ENCODE measurements at regions not wholly inside any gene's neighbourhood (a gene's known extent, or its start where the extent isn't known, plus 50 kb on each side); places are given as distances from the start of the nearest gene placed in this dataset.
A peak's percentile ranks its signal among the peaks of the same experiment; 100 is the strongest.

DNA sequence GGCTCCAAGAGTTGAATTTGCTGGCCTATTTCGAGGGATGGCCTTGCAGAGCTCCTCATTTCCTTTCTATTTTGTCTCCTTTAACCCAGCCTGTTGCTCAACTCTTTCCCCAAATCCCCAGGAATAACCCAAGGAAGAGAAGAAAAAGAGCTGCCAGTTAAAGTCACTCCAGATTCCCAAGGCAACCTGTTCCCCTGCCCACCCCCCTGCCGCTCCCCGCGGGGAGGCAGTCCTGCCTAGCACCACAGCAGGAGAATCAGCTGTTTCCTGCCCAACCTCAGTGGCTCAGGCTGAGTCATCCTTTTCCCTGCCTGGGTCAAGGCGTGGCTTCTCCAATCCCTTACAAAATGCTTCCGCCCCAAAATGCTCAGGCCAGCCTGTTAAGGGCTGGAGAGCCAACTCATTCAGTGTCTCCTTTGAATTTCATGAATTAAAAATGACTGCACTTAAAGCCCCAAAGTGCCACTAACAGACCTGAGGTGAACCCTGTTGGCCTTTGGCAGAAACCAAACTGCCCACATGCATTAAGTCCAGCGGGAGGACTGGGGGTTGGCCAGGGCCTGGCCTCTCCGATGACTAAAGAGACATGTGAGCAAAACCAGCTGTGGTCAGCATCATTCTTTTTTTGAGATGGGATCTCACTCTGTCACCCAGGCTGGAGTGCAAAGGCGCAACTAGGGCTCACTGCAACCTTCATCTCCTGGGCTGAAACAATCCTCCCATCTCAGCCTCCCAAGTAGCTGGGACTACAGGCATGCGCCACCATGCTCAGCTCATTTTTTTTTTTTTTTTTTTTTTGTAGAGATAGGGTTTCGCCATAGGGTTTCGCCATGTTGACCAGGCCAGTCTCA, 83.2 kb upstream of the KIF5B start (continued):
- TF ChIP-seq, protein P1, sequence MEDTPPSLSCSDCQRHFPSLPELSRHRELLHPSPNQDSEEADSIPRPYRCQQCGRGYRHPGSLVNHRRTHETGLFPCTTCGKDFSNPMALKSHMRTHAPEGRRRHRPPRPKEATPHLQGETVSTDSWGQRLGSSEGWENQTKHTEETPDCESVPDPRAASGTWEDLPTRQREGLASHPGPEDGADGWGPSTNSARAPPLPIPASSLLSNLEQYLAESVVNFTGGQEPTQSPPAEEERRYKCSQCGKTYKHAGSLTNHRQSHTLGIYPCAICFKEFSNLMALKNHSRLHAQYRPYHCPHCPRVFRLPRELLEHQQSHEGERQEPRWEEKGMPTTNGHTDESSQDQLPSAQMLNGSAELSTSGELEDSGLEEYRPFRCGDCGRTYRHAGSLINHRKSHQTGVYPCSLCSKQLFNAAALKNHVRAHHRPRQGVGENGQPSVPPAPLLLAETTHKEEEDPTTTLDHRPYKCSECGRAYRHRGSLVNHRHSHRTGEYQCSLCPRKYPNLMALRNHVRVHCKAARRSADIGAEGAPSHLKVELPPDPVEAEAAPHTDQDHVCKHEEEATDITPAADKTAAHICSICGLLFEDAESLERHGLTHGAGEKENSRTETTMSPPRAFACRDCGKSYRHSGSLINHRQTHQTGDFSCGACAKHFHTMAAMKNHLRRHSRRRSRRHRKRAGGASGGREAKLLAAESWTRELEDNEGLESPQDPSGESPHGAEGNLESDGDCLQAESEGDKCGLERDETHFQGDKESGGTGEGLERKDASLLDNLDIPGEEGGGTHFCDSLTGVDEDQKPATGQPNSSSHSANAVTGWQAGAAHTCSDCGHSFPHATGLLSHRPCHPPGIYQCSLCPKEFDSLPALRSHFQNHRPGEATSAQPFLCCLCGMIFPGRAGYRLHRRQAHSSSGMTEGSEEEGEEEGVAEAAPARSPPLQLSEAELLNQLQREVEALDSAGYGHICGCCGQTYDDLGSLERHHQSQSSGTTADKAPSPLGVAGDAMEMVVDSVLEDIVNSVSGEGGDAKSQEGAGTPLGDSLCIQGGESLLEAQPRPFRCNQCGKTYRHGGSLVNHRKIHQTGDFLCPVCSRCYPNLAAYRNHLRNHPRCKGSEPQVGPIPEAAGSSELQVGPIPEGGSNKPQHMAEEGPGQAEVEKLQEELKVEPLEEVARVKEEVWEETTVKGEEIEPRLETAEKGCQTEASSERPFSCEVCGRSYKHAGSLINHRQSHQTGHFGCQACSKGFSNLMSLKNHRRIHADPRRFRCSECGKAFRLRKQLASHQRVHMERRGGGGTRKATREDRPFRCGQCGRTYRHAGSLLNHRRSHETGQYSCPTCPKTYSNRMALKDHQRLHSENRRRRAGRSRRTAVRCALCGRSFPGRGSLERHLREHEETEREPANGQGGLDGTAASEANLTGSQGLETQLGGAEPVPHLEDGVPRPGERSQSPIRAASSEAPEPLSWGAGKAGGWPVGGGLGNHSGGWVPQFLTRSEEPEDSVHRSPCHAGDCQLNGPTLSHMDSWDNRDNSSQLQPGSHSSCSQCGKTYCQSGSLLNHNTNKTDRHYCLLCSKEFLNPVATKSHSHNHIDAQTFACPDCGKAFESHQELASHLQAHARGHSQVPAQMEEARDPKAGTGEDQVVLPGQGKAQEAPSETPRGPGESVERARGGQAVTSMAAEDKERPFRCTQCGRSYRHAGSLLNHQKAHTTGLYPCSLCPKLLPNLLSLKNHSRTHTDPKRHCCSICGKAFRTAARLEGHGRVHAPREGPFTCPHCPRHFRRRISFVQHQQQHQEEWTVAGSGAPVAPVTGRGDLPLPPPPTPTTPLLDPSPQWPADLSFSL (CRISPR knock-in tag; IDR thresholded peaks at IDR 0.05): no peak
- no peak for TF ChIP-seq KMT2A (CRISPR knock-in tag; IDR thresholded peaks at IDR 0.05)
- peak; percentile 19; the same call in 1 of the 2 replicates for TF ChIP-seq STAG1 (CRISPR knock-in tag; IDR thresholded peaks at IDR 0.05)
- peak; percentile 18; the same call in 1 of the 2 replicates for TF ChIP-seq GATAD1 (CRISPR knock-in tag; IDR thresholded peaks at IDR 0.05)
- TF ChIP-seq, protein P2, sequence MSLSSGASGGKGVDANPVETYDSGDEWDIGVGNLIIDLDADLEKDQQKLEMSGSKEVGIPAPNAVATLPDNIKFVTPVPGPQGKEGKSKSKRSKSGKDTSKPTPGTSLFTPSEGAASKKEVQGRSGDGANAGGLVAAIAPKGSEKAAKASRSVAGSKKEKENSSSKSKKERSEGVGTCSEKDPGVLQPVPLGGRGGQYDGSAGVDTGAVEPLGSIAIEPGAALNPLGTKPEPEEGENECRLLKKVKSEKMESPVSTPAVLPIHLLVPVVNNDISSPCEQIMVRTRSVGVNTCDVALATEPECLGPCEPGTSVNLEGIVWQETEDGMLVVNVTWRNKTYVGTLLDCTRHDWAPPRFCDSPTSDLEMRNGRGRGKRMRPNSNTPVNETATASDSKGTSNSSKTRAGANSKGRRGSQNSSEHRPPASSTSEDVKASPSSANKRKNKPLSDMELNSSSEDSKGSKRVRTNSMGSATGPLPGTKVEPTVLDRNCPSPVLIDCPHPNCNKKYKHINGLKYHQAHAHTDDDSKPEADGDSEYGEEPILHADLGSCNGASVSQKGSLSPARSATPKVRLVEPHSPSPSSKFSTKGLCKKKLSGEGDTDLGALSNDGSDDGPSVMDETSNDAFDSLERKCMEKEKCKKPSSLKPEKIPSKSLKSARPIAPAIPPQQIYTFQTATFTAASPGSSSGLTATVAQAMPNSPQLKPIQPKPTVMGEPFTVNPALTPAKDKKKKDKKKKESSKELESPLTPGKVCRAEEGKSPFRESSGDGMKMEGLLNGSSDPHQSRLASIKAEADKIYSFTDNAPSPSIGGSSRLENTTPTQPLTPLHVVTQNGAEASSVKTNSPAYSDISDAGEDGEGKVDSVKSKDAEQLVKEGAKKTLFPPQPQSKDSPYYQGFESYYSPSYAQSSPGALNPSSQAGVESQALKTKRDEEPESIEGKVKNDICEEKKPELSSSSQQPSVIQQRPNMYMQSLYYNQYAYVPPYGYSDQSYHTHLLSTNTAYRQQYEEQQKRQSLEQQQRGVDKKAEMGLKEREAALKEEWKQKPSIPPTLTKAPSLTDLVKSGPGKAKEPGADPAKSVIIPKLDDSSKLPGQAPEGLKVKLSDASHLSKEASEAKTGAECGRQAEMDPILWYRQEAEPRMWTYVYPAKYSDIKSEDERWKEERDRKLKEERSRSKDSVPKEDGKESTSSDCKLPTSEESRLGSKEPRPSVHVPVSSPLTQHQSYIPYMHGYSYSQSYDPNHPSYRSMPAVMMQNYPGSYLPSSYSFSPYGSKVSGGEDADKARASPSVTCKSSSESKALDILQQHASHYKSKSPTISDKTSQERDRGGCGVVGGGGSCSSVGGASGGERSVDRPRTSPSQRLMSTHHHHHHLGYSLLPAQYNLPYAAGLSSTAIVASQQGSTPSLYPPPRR (CRISPR knock-in tag; IDR thresholded peaks at IDR 0.05; ENCODE audit: borderline replicate concordance): no peak
- TF ChIP-seq, protein P3, sequence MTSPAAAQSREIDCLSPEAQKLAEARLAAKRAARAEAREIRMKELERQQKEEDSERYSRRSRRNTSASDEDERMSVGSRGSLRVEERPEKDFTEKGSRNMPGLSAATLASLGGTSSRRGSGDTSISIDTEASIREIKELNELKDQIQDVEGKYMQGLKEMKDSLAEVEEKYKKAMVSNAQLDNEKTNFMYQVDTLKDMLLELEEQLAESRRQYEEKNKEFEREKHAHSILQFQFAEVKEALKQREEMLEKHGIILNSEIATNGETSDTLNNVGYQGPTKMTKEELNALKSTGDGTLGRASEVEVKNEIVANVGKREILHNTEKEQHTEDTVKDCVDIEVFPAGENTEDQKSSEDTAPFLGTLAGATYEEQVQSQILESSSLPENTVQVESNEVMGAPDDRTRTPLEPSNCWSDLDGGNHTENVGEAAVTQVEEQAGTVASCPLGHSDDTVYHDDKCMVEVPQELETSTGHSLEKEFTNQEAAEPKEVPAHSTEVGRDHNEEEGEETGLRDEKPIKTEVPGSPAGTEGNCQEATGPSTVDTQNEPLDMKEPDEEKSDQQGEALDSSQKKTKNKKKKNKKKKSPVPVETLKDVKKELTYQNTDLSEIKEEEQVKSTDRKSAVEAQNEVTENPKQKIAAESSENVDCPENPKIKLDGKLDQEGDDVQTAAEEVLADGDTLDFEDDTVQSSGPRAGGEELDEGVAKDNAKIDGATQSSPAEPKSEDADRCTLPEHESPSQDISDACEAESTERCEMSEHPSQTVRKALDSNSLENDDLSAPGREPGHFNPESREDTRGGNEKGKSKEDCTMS (CRISPR knock-in tag; conservative IDR thresholded peaks at IDR 0.05): no peak
- TF ChIP-seq, protein P4, sequence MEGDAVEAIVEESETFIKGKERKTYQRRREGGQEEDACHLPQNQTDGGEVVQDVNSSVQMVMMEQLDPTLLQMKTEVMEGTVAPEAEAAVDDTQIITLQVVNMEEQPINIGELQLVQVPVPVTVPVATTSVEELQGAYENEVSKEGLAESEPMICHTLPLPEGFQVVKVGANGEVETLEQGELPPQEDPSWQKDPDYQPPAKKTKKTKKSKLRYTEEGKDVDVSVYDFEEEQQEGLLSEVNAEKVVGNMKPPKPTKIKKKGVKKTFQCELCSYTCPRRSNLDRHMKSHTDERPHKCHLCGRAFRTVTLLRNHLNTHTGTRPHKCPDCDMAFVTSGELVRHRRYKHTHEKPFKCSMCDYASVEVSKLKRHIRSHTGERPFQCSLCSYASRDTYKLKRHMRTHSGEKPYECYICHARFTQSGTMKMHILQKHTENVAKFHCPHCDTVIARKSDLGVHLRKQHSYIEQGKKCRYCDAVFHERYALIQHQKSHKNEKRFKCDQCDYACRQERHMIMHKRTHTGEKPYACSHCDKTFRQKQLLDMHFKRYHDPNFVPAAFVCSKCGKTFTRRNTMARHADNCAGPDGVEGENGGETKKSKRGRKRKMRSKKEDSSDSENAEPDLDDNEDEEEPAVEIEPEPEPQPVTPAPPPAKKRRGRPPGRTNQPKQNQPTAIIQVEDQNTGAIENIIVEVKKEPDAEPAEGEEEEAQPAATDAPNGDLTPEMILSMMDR (CRISPR knock-in tag; IDR thresholded peaks at IDR 0.05): peak; percentile 41
- TF ChIP-seq RBM22 (optimal IDR thresholded peaks at IDR 0.05; ENCODE audit: low read length): no peak
- no peak for TF ChIP-seq RXRB (CRISPR knock-in tag; IDR thresholded peaks at IDR 0.05; ENCODE audit: borderline replicate concordance)
